OCI-LY1 (cell line): ENCODE measurements at regions not wholly inside any gene's neighbourhood (a gene's known extent, or its start where the extent isn't known, plus 50 kb on each side); places are given as distances from the start of the nearest gene placed in this dataset.

ENCODE experiments used
- EZH2 ChIP-seq: fragments of 200-600 bp; sonication (generic), shearing (Covaris generic); IDR thresholded peaks from 2 replicates; pipeline ENCODE4 v1.8.0; 2017; ENCODE audit warnings: borderline replicate concordance, mixed run types, mild to moderate bottlenecking, antibody characterized with exemption, low read length, moderate library complexity, mixed read lengths
- TF ChIP-seq, protein P1 (sequence below): fragments of 200-600 bp; sonication (generic), shearing (Covaris generic); IDR thresholded peaks from 2 replicates; pipeline ENCODE4 v1.5.1; 2017; ENCODE audit warnings: mild to moderate bottlenecking, antibody characterized with exemption, low read length, moderate library complexity, mixed read lengths

DNA sequence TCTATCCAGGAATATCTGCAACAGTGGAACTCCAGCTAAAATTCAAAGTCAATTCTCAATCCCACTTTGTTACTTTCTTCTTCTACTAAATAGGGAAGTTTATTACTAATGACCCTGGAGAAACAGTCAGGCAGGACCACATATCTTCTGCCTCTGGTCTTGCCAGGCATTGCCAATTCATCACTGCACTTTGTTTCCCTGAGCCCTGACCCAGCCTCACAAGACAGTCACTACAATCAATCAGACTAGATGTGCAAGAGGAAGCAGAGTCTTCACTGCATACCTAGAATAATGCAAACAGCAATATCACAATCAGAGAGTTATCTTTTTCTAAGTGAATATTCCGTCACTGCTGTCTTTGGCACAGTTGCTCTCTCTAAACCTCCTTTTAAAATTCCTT, 74.9 kb upstream of the GAS1 start:
- TF ChIP-seq, protein P1, sequence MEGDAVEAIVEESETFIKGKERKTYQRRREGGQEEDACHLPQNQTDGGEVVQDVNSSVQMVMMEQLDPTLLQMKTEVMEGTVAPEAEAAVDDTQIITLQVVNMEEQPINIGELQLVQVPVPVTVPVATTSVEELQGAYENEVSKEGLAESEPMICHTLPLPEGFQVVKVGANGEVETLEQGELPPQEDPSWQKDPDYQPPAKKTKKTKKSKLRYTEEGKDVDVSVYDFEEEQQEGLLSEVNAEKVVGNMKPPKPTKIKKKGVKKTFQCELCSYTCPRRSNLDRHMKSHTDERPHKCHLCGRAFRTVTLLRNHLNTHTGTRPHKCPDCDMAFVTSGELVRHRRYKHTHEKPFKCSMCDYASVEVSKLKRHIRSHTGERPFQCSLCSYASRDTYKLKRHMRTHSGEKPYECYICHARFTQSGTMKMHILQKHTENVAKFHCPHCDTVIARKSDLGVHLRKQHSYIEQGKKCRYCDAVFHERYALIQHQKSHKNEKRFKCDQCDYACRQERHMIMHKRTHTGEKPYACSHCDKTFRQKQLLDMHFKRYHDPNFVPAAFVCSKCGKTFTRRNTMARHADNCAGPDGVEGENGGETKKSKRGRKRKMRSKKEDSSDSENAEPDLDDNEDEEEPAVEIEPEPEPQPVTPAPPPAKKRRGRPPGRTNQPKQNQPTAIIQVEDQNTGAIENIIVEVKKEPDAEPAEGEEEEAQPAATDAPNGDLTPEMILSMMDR: no peak
- TF ChIP-seq EZH2: no peak
